GM21423 (cell line): ENCODE measurements at regions not wholly inside any gene's neighbourhood (a gene's known extent, or its start where the extent isn't known, plus 50 kb on each side); places are given as distances from the start of the nearest gene placed in this dataset.

Experiments used
- ATAC-seq: cut with Tn5 transposase; IDR thresholded peaks from one replicate; pipeline ENCODE4 v1.9.1; 2021; ENCODE audit warnings: mild to moderate bottlenecking, moderate library complexity; ENCODE audit not compliant: unreplicated experiment

GRCh38 chr2:153197402-153198386 is 280.9 kb downstream of the RPRM start:
- ATAC-seq: no peak

GRCh38 chr2:153196378-153197058 is 282.0 kb downstream of the RPRM start:
- no peak for ATAC-seq

GRCh38 chr2:153195342-153195741 is 283.2 kb downstream of the RPRM start:
- ATAC-seq: no peak

GRCh38 chr2:153189091-153189888 is 289.3 kb downstream of the RPRM start:
- no peak for ATAC-seq

- no peak for ATAC-seq
Measured at GRCh38 chr2:153179808-153180207, 298.8 kb downstream of the RPRM start.

GRCh38 chr2:153169609-153170008 is 309.0 kb downstream of the RPRM start:
- no peak for ATAC-seq

GRCh38 chr2:153165021-153165420 is 313.5 kb downstream of the RPRM start:
- no peak for ATAC-seq

- no peak for ATAC-seq
Measured at GRCh38 chr2:153163055-153163454, 315.5 kb downstream of the RPRM start.

GRCh38 chr2:153156743-153157142 is 321.8 kb downstream of the RPRM start:
- no peak for ATAC-seq

- no peak for ATAC-seq
Measured at GRCh38 chr2:153152036-153152435, 326.5 kb downstream of the RPRM start.

GRCh38 chr2:153145470-153145978 is 333.0 kb downstream of the RPRM start:
- no peak for ATAC-seq

- no peak for ATAC-seq
Measured at GRCh38 chr2:153143540-153143939, 335.0 kb downstream of the RPRM start.

- no peak for ATAC-seq
Measured at GRCh38 chr2:153140498-153140897, 338.1 kb downstream of the RPRM start.

- ATAC-seq: no peak
Measured at GRCh38 chr2:153138651-153139375, 339.7 kb downstream of the RPRM start.

GRCh38 chr2:153136216-153136615 is 342.3 kb downstream of the RPRM start:
- ATAC-seq: no peak

- ATAC-seq: no peak
Measured at GRCh38 chr2:153134725-153135124, 343.8 kb downstream of the RPRM start.

- no peak for ATAC-seq
Measured at GRCh38 chr2:153133716-153134115, 344.8 kb downstream of the RPRM start.

GRCh38 chr2:153132418-153132817 is 346.1 kb downstream of the RPRM start:
- no peak for ATAC-seq

- no peak for ATAC-seq
Measured at GRCh38 chr2:153115141-153115540, 363.4 kb downstream of the RPRM start.

GRCh38 chr2:153110486-153110885 is 368.1 kb downstream of the RPRM start:
- ATAC-seq: no peak
